Kidney epithelial cell (primary cell): ENCODE measurements at regions not wholly inside any gene's neighbourhood (a gene's known extent, or its start where the extent isn't known, plus 50 kb on each side); places are given as distances from the start of the nearest gene placed in this dataset.

Experiments used
- DNase-seq: peaks from one replicate; pipeline ENCODE4 v3.0.0-alpha.2; 2010; ENCODE audit warnings: low read depth
- H3K27me3 ChIP-seq: 2 replicates; pipeline ENCODE4 v1.6.0; 2011; ENCODE audit warnings: low read length; ENCODE audit not compliant: control insufficient read depth, insufficient read depth
- H3K36me3 ChIP-seq: 2 replicates; pipeline ENCODE4 v1.5.1; 2011; ENCODE audit warnings: low read length; ENCODE audit not compliant: control insufficient read depth, insufficient read depth
- H3K4me3 ChIP-seq: 2 replicates; pipeline ENCODE4 v1.5.1; 2011; ENCODE audit warnings: low read depth, mild to moderate bottlenecking, control low read depth, low read length
- CTCF ChIP-seq: IDR thresholded peaks from 2 replicates; pipeline ENCODE4 v1.5.1; 2011; ENCODE audit warnings: mild to moderate bottlenecking, moderate library complexity, low read length, control low read depth, inconsistent platforms; ENCODE audit not compliant: insufficient read depth, poor library complexity, severe bottlenecking

DNA sequence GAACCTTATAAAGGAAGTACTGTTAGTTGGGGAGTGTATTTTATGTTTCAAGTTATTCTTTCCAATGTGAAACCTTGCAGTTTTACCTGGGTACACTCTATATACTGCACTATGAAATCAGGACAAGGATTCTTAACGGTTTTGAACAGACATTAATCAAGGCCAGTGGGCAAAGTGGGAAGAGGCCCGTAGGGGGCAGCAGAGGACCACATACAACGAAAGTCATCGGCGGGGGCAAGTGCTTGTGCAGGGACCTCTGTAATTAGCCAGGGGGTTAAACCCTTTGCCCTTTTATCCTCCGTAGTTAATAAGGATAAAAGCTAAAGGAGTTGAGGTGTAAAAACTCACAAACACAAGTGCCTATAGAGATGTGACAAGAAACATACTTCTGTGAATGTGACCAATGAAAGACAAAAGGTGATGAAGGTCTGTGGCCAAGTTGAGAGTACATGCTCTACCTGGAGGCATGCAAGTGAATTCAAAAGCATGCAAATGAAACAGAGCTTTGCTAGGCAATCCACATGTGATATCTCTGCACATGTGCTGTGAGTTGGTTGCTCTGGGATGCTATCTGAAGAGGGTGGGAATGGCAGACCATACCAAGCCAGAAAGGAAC, 392.7 kb upstream of the MAN1A1 start:
- Histone ChIP-seq H3K27me3 (no peaks in the 10 kb centered on the region), H3K36me3 (no peaks in the 10 kb centered on the region), H3K4me3 (no peak overlapping the region)
- peak; percentile 1 for DNase-seq
- TF ChIP-seq CTCF: peak; percentile 87

DNA sequence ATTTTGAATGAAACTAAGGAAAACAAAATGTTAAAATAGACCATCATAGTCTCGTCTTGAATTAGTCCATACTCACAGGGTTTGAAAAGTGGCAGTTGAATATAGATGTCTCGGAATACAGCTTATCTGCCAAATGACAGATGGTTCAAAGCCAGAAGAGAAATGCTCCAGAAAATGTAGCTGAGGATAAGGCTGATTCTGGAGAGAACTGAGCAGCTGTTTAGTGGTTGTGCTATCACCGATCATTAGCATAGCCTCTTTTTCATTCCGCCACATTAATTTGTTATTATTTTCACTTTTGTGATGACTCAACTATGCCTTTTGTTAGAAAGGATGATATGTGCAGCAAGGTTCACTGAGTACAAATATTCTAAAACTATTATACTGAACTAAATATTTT, 390.2 kb upstream of the MAN1A1 start:
- TF ChIP-seq CTCF: no peak
- no peak overlapping the region for H3K4me3 ChIP-seq

GRCh38 chr6:119738425-119738824, 388.9 kb upstream of the MAN1A1 start:
- Histone ChIP-seq H3K36me3 (no peaks in the 10 kb centered on the region), H3K4me3 (no peak overlapping the region), H3K27me3 (no peaks in the 10 kb centered on the region)
- no peak for DNase-seq
- no peak for TF ChIP-seq CTCF

More for the DNA sequence above, 390.2 kb upstream of the MAN1A1 start:
- no peak for DNase-seq
- Histone ChIP-seq H3K27me3 (no peaks in the 10 kb centered on the region), H3K36me3 (no peaks in the 10 kb centered on the region)

GRCh38 chr6:119736296-119737021, 386.9 kb upstream of the MAN1A1 start:
- DNase-seq: no peak
- H3K4me3 ChIP-seq: no peak overlapping the region
- TF ChIP-seq CTCF: no peak
- H3K27me3 ChIP-seq: no peaks in the 10 kb centered on the region
- H3K36me3 ChIP-seq: no peaks in the 10 kb centered on the region

- Histone ChIP-seq H3K4me3 (no peak overlapping the region), H3K36me3 (no peaks in the 10 kb centered on the region), H3K27me3 (no peaks in the 10 kb centered on the region)
- no peak for DNase-seq
- TF ChIP-seq CTCF: no peak
Observed at GRCh38 chr6:119735530-119735929, 386.0 kb upstream of the MAN1A1 start.

- no peak for DNase-seq
- H3K27me3 ChIP-seq: no peaks in the 10 kb centered on the region
- H3K36me3 ChIP-seq: no peaks in the 10 kb centered on the region
- no peak overlapping the region for H3K4me3 ChIP-seq
- TF ChIP-seq CTCF: no peak
Observed at GRCh38 chr6:119734227-119734626, 384.7 kb upstream of the MAN1A1 start.
